ENCODE measurements at regions not wholly inside any gene's neighbourhood (a gene's known extent, or its start where the extent isn't known, plus 50 kb on each side); places are given as distances from the start of the nearest gene placed in this dataset.

DNA sequence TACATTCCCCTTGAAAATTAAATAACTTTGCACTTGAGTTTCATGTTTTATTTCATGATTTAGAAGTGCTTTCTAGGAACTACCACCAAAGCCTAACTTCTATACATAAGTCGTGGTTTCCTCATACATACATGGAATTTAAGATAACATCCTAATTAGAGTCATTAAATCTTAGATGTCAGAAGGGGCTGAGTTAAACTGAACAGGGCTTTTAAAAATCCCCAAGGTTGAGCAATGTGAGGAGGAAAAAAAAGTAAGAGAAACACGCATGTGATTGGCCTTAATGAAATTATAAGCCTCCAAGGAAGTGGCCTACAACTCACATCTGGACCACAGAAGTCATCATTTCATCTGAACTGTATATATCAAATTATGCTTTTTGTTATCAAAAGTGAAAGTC, 303.1 kb upstream of the SEMA6D start:
- TF ChIP-seq, protein P1, sequence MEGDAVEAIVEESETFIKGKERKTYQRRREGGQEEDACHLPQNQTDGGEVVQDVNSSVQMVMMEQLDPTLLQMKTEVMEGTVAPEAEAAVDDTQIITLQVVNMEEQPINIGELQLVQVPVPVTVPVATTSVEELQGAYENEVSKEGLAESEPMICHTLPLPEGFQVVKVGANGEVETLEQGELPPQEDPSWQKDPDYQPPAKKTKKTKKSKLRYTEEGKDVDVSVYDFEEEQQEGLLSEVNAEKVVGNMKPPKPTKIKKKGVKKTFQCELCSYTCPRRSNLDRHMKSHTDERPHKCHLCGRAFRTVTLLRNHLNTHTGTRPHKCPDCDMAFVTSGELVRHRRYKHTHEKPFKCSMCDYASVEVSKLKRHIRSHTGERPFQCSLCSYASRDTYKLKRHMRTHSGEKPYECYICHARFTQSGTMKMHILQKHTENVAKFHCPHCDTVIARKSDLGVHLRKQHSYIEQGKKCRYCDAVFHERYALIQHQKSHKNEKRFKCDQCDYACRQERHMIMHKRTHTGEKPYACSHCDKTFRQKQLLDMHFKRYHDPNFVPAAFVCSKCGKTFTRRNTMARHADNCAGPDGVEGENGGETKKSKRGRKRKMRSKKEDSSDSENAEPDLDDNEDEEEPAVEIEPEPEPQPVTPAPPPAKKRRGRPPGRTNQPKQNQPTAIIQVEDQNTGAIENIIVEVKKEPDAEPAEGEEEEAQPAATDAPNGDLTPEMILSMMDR (IDR thresholded peaks at IDR 0.05; ENCODE audit: insufficient read depth, low read depth, low read length, missing control alignments): no peak
- DNase-seq (ENCODE audit: low read depth): no peak
- H3K4me3 ChIP-seq (ENCODE audit: low read depth, low read length): no peak overlapping the region

DNA sequence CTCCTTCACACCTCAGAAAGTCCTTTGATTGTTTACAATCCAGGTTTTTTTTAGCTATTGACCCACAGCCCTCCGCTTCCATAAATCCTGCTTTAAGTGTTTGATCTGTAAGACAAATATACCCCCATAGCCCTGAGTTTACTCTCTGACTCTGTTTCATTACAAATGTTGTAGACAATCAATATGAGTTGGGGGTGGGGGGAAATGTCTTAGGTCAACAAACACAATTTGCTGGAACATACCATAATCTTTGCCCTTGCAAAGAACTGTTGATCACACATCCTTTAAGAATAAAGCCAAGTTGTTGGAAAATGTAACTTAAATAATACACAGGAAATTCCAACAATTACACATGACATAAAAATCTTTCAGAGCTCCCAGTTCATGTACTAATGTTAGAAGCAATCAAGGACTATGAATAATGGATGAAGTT, 301.8 kb upstream of the SEMA6D start:
- TF ChIP-seq, protein P1 (IDR thresholded peaks at IDR 0.05; ENCODE audit: insufficient read depth, low read depth, low read length, missing control alignments): no peak
- no peak overlapping the region for H3K4me3 ChIP-seq (ENCODE audit: low read depth, low read length)
- DNase-seq (ENCODE audit: low read depth): no peak

DNA sequence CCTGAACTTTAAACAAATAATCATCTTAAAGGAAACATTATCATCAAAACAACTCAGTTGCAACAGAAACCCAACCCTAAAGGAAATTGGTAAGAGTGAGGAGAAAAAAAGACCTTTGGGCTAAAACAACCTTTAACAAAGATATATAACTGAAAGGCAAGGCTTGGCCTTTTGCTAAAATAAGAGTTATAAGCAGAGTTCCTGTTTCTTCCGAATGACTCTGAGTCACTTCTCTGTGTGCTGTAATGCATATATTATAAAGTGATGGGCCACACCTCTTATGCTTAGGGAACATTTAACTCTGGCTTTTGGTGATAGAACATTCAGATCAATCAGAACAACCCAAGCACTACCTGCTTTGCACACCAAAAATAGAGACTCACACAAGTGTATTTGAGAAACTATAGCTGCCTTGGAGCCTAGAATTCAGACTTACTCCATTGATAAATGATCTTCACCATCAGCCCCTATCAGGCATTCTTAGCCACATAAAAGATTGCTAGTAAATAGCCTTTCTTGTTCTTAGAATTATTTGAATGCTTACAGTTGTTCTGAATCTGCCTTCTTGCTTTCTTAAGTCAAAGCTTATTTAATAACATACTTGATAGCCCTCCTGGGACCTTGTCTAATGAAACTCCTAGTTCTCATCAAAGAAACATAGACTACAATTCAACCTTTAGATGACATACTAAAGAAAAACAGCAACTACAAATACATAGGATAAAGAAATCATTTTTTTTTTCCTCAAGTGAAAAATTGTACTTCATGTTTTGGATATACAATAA, 294.2 kb upstream of the SEMA6D start:
- no peak overlapping the region for H3K4me3 ChIP-seq (ENCODE audit: low read depth, low read length)
- TF ChIP-seq, protein P1 (IDR thresholded peaks at IDR 0.05; ENCODE audit: insufficient read depth, low read depth, low read length, missing control alignments): no peak
- DNase-seq (ENCODE audit: low read depth): no peak

DNA sequence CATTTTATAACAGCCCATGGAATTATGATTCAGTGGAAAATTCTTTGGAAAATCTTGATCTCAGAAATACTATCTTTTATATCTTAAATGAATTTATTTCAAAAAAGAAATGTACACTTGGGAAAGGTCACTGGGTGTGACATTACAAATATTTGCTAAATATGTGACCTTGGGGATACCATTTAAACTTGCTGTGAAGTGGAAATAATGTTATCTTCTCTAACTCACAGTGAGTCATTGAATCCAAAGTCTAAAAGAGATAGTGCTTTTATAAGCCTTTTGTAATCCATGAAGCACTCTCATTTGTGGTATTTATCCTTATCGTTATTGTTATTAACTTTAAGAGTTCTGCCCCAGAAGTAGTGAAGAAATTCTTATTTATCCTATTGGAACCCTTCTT, 289.8 kb upstream of the SEMA6D start:
- TF ChIP-seq, protein P1 (IDR thresholded peaks at IDR 0.05; ENCODE audit: insufficient read depth, low read depth, low read length, missing control alignments): no peak
- H3K4me3 ChIP-seq (ENCODE audit: low read depth, low read length): no peak overlapping the region
- DNase-seq (ENCODE audit: low read depth): no peak

DNA sequence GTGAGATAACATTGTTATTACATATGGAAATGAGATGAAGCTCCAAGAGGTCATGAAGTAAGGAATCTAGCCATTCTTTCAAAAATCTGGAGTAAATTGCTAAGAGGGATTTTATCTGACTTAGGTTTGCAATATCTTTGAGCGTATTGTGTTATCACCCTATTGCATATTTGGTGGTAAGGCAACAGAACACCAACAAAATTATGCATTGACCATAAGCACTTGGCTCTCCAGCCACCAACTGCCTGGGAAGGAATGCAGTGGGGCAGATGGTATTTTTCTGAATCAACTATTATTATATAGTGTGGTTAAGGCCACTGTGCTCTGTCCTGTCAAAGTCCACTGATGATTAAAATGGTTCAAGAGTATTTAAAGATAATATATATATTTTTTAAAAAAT, 287.9 kb upstream of the SEMA6D start:
- DNase-seq (ENCODE audit: low read depth): no peak
- TF ChIP-seq, protein P1 (IDR thresholded peaks at IDR 0.05; ENCODE audit: insufficient read depth, low read depth, low read length, missing control alignments): no peak
- H3K4me3 ChIP-seq (ENCODE audit: low read depth, low read length): no peak overlapping the region

DNA sequence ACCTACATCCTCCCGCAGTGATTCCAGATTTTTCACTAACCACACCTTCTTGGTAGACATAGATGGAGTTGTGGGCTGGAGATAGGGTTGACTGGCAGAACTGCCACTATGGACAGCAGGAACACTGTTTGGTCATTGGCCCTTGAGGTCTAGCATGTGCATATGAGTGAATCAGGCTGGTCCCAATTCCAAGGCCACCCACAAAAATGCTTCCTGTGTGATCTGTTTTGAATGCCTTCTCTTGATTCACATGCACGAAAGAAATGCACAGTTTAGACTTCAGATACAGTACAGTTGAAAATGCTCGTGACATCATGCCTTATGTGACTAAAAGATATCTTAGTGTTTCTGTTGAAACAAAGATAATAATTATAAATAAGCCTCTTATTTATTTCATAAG, 285.8 kb upstream of the SEMA6D start:
- H3K4me3 ChIP-seq (ENCODE audit: low read depth, low read length): no peak overlapping the region
- DNase-seq (ENCODE audit: low read depth): no peak
- TF ChIP-seq, protein P1 (IDR thresholded peaks at IDR 0.05; ENCODE audit: insufficient read depth, low read depth, low read length, missing control alignments): no peak

DNA sequence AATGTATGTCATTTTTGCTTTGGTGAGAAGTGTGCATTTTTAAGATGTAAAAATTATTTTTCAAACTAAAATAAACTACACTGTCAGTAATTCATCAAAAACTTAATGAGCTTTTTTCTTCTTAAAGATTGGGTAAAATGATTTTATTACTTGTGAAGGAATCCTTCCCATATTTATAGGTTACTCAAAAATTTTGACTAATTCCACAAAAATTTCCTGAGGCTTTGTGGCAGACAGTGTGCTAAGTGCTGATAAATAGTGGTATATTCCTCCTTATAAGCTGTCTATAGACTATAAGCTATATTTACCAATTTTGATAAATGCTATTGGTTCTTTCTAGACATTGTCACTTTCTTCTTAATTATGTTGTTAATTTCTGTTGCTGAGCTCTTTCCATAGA, 284.5 kb upstream of the SEMA6D start:
- no peak overlapping the region for H3K4me3 ChIP-seq (ENCODE audit: low read depth, low read length)
- no peak for DNase-seq (ENCODE audit: low read depth)
- TF ChIP-seq, protein P1 (IDR thresholded peaks at IDR 0.05; ENCODE audit: insufficient read depth, low read depth, low read length, missing control alignments): no peak
